Activated naive CD4-positive, alpha-beta T cell treated with anti-CD3 and anti-CD28 coated beads, Interleukin-2, amount 50 U/mL, for 24 hours (primary cell): ENCODE measurements at regions not wholly inside any gene's neighbourhood (a gene's known extent, or its start where the extent isn't known, plus 50 kb on each side); places are given as distances from the start of the nearest gene placed in this dataset.

Experiments used
- H3K27ac Mint-ChIP-seq: one replicate; pipeline ENCODE4 v1.8.0; 2021; ENCODE audit warnings: mild to moderate bottlenecking, mixed read lengths
- H3K27me3 Mint-ChIP-seq: one replicate; pipeline ENCODE4 v1.8.0; 2021; ENCODE audit warnings: mixed read lengths
- H3K36me3 Mint-ChIP-seq: one replicate; pipeline ENCODE4 v1.8.0; 2021; ENCODE audit warnings: mixed read lengths
- H3K4me1 Mint-ChIP-seq: one replicate; pipeline ENCODE4 v1.8.0; 2021; ENCODE audit warnings: mixed read lengths
- H3K4me3 Mint-ChIP-seq: one replicate; pipeline ENCODE4 v1.8.0; 2021; ENCODE audit warnings: mild to moderate bottlenecking, mixed read lengths
- H3K9me3 Mint-ChIP-seq: one replicate; pipeline ENCODE4 v1.8.0; 2021; ENCODE audit warnings: mixed read lengths

GRCh38 chr10:113992471-113993011, 51.1 kb upstream of the ADRB1 start:
- Mint-ChIP-seq H3K4me1 (peaks cover 7% of the 10 kb centered on the region), H3K36me3 (peaks cover 3% of the 10 kb centered on the region), H3K27me3 (peaks cover 19% of the 10 kb centered on the region), H3K4me3 (no peak overlapping the region), H3K27ac (no peak overlapping the region), H3K9me3 (peaks cover 9% of the 10 kb centered on the region)

DNA sequence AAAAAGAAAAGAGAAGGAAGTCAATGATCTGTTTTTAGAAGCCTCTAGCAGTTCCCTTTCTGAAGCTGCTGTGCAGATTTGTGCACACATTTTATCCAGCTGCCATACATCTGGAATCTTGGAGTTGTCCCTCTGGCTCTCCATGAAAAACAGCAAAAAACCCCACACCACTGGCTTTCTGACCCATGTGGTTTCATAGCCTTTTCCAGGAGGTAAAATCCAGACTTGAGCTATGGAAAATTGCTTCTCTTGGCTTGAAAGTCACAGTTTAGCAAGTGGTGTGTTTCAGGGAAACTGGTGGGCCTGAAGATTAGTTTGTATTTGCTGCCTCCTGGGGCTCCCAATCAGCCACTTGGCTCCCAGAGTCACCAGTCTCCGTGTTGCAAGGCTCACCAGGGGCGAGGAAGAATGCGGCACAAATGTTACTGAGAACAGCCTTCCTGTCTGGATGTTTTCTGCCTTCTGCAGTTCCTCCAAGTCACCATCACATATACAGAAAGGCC, 50.1 kb upstream of the ADRB1 start:
- Mint-ChIP-seq H3K4me1 (peaks cover 7% of the 10 kb centered on the region), H3K4me3 (no peak overlapping the region), H3K27me3 (peaks cover 17% of the 10 kb centered on the region), H3K36me3 (peaks cover 1% of the 10 kb centered on the region), H3K9me3 (no peaks in the 10 kb centered on the region), H3K27ac (no peak overlapping the region)
